HEK293 (cell line): ENCODE measurements at regions not wholly inside any gene's neighbourhood (a gene's known extent, or its start where the extent isn't known, plus 50 kb on each side); places are given as distances from the start of the nearest gene placed in this dataset.

Experiments
- CTCF ChIA-PET: fragments of 350-600 bp; formaldehyde crosslinking; extraction: SDS; loops from one replicate; lab custom pipeline; 2021; ENCODE audit warnings: antibody characterized with exemption; lab: Yijun Ruan, JAX
- POLR2A ChIA-PET: fragments of 300-600 bp; formaldehyde crosslinking; extraction: SDS; loops from one replicate; lab custom pipeline; 2020; ENCODE audit warnings: antibody characterized with exemption, inconsistent platforms; lab: Yijun Ruan, JAX
- H3K27ac ChIP-seq: fragments of 200-500 bp; sonication (Bioruptor generic); 2 replicates; pipeline ENCODE4 v1.5.1; 2014; ENCODE audit warnings: low read depth, low read length, control low read depth, inconsistent platforms; ENCODE audit errors: extremely low read depth
- H3K36me3 ChIP-seq, 2 experiments: fragments of 200-500 bp in 1 of 2; sonication (Bioruptor generic) in 1 of 2; 1 replicate in 1 of 2; 2 replicates in 1 of 2; pipeline ENCODE4 v1.5.1; 2014 to 2017; ENCODE audit warnings: inconsistent platforms in 2 of 2, low read length in 2 of 2; ENCODE audit not compliant: control insufficient read depth in 2 of 2, insufficient read depth in 1 of 2
- H3K4me1 ChIP-seq: fragments of 200-500 bp; sonication (Bioruptor generic); 2 replicates; pipeline ENCODE4 v1.5.1; 2014; ENCODE audit warnings: mild to moderate bottlenecking, low read length, inconsistent platforms; ENCODE audit not compliant: control insufficient read depth, insufficient read depth
- H3K4me3 ChIP-seq: 2 replicates; pipeline ENCODE4 v1.5.1; 2011; ENCODE audit warnings: low read depth, mild to moderate bottlenecking, control low read depth, low read length, moderate library complexity
- H3K9me3 ChIP-seq: fragments of 200-500 bp; sonication (Bioruptor generic); 2 replicates; pipeline ENCODE4 v1.5.1; 2014; ENCODE audit warnings: low read depth, low read length, inconsistent platforms; ENCODE audit not compliant: control insufficient read depth, insufficient read depth
- BCL11A ChIP-seq: fragments of 450-650 bp; formaldehyde crosslinking; IDR thresholded peaks from 2 replicates; pipeline ENCODE4 v1.5.1; 2016; ENCODE audit warnings: low read depth, missing biosample characterization, missing genetic modification characterization
- MEIS1 ChIP-seq: sonication (generic); formaldehyde crosslinking; IDR thresholded peaks from 2 replicates; pipeline ENCODE4 v1.8.1; 2022; ENCODE audit warnings: missing genetic modification reagents, mild to moderate bottlenecking, borderline replicate concordance
- SP7 ChIP-seq: fragments of 450-650 bp; formaldehyde crosslinking; IDR thresholded peaks from 2 replicates; pipeline ENCODE4 v1.5.1; 2016; ENCODE audit warnings: missing biosample characterization, missing genetic modification characterization
- ZFP37 ChIP-seq: fragments of 450-650 bp; formaldehyde crosslinking; IDR thresholded peaks from 2 replicates; pipeline ENCODE4 v1.5.1; 2016; ENCODE audit warnings: missing biosample characterization, missing genetic modification characterization
- ZFP69B ChIP-seq: fragments of 450-650 bp; formaldehyde crosslinking; IDR thresholded peaks from 2 replicates; pipeline ENCODE4 v1.5.1; 2016; ENCODE audit warnings: missing biosample characterization, missing genetic modification characterization
- ZNF112 ChIP-seq: fragments of 450-650 bp; formaldehyde crosslinking; IDR thresholded peaks from 2 replicates; pipeline ENCODE4 v1.5.0; 2017; ENCODE audit warnings: missing biosample characterization, missing genetic modification characterization
- ZNF174 ChIP-seq: fragments of 450-650 bp; formaldehyde crosslinking; IDR thresholded peaks from 2 replicates; pipeline ENCODE4 v1.5.0; 2017; ENCODE audit warnings: missing biosample characterization, mild to moderate bottlenecking, missing genetic modification characterization
- ZNF239 ChIP-seq: fragments of 450-650 bp; formaldehyde crosslinking; IDR thresholded peaks from 2 replicates; pipeline ENCODE4 v1.5.1; 2016; ENCODE audit warnings: missing biosample characterization, missing genetic modification characterization
- ZNF341 ChIP-seq: fragments of 450-650 bp; formaldehyde crosslinking; IDR thresholded peaks from 2 replicates; pipeline ENCODE4; 2016; ENCODE audit warnings: low read depth, missing biosample characterization, missing genetic modification characterization
- ZNF48 ChIP-seq: fragments of 450-650 bp; formaldehyde crosslinking; IDR thresholded peaks from 2 replicates; pipeline ENCODE4 v1.5.1; 2016; ENCODE audit warnings: missing biosample characterization, missing genetic modification characterization
- ZNF510 ChIP-seq: fragments of 450-650 bp; formaldehyde crosslinking; IDR thresholded peaks from 2 replicates; pipeline ENCODE4 v1.5.1; 2018; ENCODE audit warnings: mild to moderate bottlenecking, missing genetic modification characterization, missing biosample characterization; ENCODE audit not compliant: insufficient replicate concordance
- ZNF555 ChIP-seq: fragments of 450-650 bp; formaldehyde crosslinking; conservative IDR thresholded peaks from 2 replicates; pipeline ENCODE4 v1.5.1; 2017; ENCODE audit warnings: missing biosample characterization, mild to moderate bottlenecking, missing genetic modification characterization, inconsistent platforms
- ZNF626 ChIP-seq: fragments of 450-650 bp; sonication (Bioruptor Pico); formaldehyde crosslinking; IDR thresholded peaks from 2 replicates; pipeline ENCODE4 v1.5.1; 2018; ENCODE audit warnings: missing biosample characterization, missing genetic modification characterization, inconsistent platforms
- ZNF670 ChIP-seq: fragments of 450-650 bp; formaldehyde crosslinking; IDR thresholded peaks from 2 replicates; pipeline ENCODE4 v1.5.1; 2016; ENCODE audit warnings: missing biosample characterization, missing genetic modification characterization, low read depth
- ZNF701 ChIP-seq: fragments of 450-650 bp; formaldehyde crosslinking; IDR thresholded peaks from 2 replicates; pipeline ENCODE4 v1.5.1; 2016; ENCODE audit warnings: missing biosample characterization, missing genetic modification characterization
- ZSCAN30 ChIP-seq: fragments of 450-650 bp; IDR thresholded peaks from 2 replicates; pipeline ENCODE4 v1.5.1; 2018; ENCODE audit warnings: missing biosample characterization, mild to moderate bottlenecking, missing genetic modification characterization, moderate library complexity
- TF ChIP-seq, protein P1 (sequence below): fragments of 450-650 bp; formaldehyde crosslinking; IDR thresholded peaks from 2 replicates; pipeline ENCODE4 v1.5.1; 2016; ENCODE audit warnings: missing biosample characterization, missing genetic modification characterization

DNA sequence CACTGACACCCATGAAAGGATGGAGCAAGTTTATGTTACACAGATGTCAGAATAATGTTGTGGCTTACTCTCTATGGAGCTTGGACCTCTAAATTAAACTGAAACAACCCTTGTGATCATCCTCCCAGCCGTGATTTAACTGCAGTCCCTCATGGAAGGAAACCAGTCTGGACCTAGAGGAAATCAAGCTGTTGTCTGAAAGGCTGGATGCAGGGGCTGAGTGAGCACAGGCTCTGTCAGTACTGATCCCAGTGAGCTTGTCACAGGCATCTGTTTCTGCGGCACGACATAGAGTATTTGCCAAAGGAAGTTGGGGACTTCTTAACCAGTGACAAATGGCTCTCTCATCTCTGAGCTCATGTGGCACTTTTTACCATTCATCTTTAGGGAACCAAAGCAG is 282.9 kb upstream of the MAP3K1 start:
- Histone ChIP-seq H3K36me3 (no peaks in the 10 kb centered on the region), H3K9me3 (no peaks in the 10 kb centered on the region), H3K27ac (no peak overlapping the region), H3K4me1 (peaks cover 4% of the 10 kb centered on the region; the same call in 1 of the 2 replicates), H3K4me3 (no peak overlapping the region)
- CTCF ChIA-PET, result no interaction called here
- TF ChIP-seq ZNF701 (no peak), ZNF239 (tag by site-specific recombination) (no peak), ZNF510 (no peak), ZNF670 (tag by site-specific recombination) (no peak), ZNF174 (tag by site-specific recombination) (no peak), ZNF626 (tag by site-specific recombination) (no peak)
- TF ChIP-seq, protein P1, sequence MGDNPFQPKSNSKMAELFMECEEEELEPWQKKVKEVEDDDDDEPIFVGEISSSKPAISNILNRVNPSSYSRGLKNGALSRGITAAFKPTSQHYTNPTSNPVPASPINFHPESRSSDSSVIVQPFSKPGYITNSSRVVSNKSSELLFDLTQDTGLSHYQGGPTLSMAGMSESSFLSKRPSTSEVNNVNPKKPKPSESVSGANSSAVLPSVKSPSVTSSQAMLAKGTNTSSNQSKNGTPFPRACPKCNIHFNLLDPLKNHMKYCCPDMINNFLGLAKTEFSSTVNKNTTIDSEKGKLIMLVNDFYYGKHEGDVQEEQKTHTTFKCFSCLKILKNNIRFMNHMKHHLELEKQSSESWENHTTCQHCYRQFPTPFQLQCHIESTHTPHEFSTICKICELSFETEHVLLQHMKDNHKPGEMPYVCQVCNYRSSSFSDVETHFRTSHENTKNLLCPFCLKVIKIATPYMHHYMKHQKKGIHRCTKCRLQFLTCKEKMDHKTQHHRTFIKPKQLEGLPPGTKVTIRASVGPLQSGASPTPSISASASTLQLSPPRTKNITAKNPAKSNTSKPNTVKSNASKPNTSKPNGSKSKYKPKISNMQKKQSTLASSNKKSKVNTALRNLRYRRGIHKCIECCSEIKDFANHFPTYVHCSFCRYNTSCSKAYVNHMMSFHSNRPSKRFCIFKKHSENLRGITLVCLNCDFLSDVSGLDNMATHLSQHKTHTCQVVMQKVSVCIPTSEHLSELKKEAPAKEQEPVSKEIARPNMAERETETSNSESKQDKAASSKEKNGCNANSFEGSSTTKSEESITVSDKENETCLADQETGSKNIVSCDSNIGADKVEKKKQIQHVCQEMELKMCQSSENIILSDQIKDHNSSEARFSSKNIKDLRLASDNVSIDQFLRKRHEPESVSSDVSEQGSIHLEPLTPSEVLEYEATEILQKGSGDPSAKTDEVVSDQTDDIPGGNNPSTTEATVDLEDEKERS (tag by site-specific recombination), result no peak
- POLR2A ChIA-PET, result no interaction called here

DNA sequence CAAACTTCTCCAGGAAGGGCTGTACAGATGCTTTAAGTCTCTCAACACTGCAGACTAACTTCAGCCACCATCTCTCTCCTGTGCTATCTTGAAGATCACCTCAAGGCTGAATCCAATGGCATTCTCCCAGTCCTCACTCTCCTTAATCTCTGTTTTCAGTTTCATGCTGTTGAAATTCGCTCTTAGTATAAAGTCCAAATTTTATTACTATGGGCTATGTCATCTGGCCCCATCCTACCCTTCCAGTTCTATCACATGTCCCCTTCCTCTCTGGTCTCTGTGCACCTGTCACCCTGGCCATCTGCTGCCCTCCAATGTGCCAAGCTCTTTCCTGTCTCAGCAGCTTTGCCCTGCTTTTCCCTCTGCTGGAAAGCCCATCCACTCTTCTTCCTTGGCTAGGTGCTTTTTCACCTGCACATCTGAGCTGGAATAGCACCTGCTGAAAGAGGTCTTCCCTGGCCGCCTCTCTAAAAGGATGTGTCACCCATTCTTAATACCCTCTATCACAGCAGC is 284.7 kb upstream of the MAP3K1 start:
- TF ChIP-seq MEIS1 (CRISPR knock-in tag) (no peak), ZSCAN30 (tag by site-specific recombination) (no peak), ZFP37 (tag by site-specific recombination) (no peak), ZFP69B (tag by site-specific recombination) (no peak), ZNF341 (tag by site-specific recombination) (no peak), BCL11A (no peak), ZNF555 (tag by site-specific recombination) (no peak), ZNF112 (no peak)
- CTCF ChIA-PET, result interaction anchor here (0.6 kb wide), 1 partner anchor 594 kb away, joined by 3 read pairs; no protein-coding TSS in a partner anchor
- no peaks in the 10 kb centered on the region for H3K36me3 ChIP-seq
- no peaks in the 10 kb centered on the region for H3K9me3 ChIP-seq
- H3K27ac ChIP-seq, result no peak overlapping the region
- peaks cover 4% of the 10 kb centered on the region; the same call in 1 of the 2 replicates for H3K4me1 ChIP-seq
- POLR2A ChIA-PET, result no interaction called here
- no peak overlapping the region for H3K4me3 ChIP-seq

DNA sequence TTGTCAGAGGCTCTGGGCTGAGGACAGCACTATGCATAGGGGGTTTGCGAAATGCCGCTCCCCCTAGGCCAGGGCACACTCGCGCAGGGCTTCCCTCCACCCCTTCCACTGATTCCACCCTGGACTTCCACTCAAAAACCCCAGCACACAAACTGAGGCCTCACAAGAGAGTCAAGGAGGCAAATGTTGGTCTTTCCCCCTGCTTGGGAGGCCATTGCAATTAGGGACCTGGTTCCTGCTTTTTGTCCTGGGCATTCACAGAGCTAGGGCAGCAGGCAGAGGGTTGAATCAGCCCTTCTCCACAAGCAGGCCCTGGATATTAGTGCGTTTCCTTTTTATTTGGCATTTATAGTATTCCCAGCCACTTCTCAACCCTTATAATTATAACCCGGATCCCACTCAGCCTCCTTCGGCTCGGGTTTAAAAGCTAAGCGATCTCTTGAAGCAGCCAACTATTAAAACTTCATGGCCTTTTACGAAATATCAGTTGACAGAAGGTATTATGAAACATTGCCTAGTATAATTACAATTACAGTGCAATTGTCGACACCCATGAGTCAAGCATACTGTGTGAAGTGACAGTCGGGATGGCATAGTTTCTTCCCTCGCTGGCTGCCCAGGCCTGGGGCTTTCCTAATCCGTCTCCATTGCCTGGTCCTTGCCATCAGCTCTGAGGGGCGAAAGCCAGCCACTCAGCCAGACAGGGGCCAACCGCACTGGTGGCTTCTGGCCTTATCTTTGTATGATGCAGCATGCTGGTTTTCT is 285.5 kb upstream of the MAP3K1 start:
- ChIA-PET CTCF (no interaction called here), POLR2A (no interaction called here)
- no peak overlapping the region for H3K4me3 ChIP-seq
- TF ChIP-seq ZNF48 (no peak), SP7 (peak; percentile 69)
- no peak overlapping the region for H3K27ac ChIP-seq
- no peaks in the 10 kb centered on the region for H3K9me3 ChIP-seq
- H3K4me1 ChIP-seq, result peaks cover 10% of the 10 kb centered on the region
- no peaks in the 10 kb centered on the region for H3K36me3 ChIP-seq
